ENCODE measurements at regions not wholly inside any gene's neighbourhood (a gene's known extent, or its start where the extent isn't known, plus 50 kb on each side); places are given as distances from the start of the nearest gene placed in this dataset.

GRCh38 chr17:68694791-68695485 lies 93.8 kb upstream of the FAM20A start:
- TF ChIP-seq CTCF (IDR thresholded peaks at IDR 0.05): no peak
- TF ChIP-seq ZFX (IDR thresholded peaks at IDR 0.05; ENCODE audit: borderline replicate concordance): no peak
